Stimulated activated CD4-positive, alpha-beta T cell treated with anti-CD3 and anti-CD28 coated beads, TNF-alpha, amount 100 ng/mL, for 4 hours (primary cell): ENCODE measurements at regions not wholly inside any gene's neighbourhood (a gene's known extent, or its start where the extent isn't known, plus 50 kb on each side); places are given as distances from the start of the nearest gene placed in this dataset.
"Not testable (repeated sequence)": the region's sequence is repeated elsewhere in the genome, so short reads cannot be mapped to it uniquely, and the experiment has no call there.

Experiments
- DNase-seq, 3 experiments: peaks; one replicate each; pipeline ENCODE4 v3.0.0-alpha.2; 2020; ENCODE audit warnings: low read depth in 3 of 3

DNA sequence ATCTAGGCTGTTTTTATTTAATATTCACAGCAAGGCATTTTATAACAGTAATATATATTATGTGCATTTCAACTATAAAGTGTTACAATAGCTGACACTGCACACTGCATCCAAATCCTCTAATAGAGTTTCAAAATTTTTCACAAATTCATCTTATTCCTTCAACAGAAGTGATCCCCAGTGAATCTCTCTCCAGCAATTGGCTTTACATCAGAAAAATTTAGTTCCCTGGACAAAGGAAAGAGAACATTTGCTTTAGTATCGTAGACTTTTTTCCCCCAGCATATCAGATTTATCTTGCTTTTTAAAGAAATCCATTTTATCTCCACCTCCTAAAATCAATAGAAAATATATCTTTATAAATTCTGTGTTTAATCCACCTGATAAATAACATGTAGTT is 868.6 kb downstream of the TBL1XR1 start:
- no peak for DNase-seq

DNA sequence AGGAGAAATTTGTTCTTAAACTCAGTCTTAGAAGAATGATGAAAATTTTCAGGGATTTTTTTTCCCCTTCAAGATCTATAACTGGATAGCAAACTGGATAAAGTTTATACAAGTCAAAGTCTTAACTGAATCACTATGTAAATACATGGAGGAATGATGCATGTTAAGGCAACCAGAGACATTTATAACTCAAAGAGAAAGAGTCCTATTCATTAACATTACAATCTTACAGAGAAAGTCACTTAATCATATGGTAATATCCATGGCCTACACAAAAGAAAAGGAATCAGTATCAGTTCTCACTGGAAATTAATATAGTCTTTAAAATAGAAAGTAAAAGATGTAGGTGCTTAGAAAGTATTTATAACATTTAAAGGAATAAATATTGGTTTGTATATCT is 869.1 kb downstream of the TBL1XR1 start:
- no peak for DNase-seq

GRCh38 chr3:176326894-176327490 is 870.3 kb downstream of the TBL1XR1 start:
- DNase-seq = not testable (repeated sequence)

- DNase-seq = not testable (repeated sequence)
These were observed 875.8 kb downstream of the TBL1XR1 start for GRCh38 chr3:176321532-176321931.

- no peak for DNase-seq
These were observed 876.2 kb downstream of the TBL1XR1 start for GRCh38 chr3:176321099-176321498.

GRCh38 chr3:176313426-176313825 is 883.9 kb downstream of the TBL1XR1 start:
- DNase-seq = no peak

DNA sequence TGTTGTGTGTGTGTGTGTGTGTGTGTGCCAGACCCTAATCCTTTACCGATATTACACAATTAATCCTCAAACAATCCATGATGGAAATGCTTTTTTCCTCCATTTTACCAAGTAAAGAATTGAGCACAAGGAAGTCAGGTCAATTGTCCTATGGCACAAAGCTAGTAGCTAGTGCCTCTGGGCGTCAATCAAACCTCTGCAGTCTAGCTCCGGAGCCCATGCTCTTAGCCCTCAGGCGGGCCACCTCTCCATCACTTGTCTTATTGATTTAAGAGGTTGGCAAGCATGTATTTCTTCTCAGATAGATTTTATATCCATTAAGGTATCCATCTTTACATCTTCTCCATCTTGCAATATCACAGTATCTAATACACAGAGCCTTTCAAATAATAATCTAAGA is 886.6 kb downstream of the TBL1XR1 start:
- no peak for DNase-seq

DNA sequence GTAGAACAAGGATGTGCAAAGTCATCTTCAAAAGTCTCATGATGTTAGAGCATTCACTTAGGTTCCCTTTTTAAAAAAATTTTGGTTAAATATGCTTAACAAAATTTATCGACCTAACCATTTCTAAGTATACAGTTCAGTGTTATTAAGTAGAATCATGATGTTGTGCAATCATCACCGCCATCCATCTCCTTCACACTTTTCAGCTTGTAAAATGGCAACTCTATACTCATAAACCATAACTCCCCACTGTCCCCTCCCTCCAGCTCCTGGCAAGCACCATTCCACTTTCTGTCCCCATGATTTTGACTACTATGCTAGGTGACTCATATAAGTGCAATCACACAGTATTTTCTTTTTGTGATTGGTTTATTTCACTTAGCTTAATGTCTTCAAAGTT is 895.0 kb downstream of the TBL1XR1 start:
- no peak for DNase-seq

DNA sequence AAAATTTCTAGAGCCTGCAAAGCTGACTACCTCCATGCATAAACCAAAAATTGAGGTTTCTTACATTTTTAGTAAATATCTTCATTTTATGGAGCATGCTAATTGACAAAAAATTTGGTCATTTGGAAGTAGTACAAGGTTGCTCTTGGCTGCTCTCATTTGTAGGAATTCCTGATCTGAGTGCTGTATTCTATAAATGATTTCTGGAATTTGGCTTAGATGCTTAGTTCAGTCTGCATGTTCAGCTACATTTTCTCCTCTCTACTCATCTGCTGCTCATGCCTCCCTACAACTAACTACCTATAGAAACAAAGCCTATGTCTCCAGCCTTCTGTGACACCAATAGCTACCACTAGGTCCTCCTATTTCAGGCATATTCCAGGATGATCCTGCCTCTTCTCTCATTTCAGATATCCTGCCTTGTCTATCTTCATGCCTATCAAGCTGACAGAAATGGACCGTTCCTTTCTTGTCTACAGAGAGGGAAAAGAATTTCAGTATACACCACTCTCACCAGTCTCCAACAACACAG is 901.1 kb downstream of the TBL1XR1 start:
- no peak for DNase-seq

GRCh38 chr3:176293276-176293675 is 904.0 kb downstream of the TBL1XR1 start:
- no peak for DNase-seq

DNA sequence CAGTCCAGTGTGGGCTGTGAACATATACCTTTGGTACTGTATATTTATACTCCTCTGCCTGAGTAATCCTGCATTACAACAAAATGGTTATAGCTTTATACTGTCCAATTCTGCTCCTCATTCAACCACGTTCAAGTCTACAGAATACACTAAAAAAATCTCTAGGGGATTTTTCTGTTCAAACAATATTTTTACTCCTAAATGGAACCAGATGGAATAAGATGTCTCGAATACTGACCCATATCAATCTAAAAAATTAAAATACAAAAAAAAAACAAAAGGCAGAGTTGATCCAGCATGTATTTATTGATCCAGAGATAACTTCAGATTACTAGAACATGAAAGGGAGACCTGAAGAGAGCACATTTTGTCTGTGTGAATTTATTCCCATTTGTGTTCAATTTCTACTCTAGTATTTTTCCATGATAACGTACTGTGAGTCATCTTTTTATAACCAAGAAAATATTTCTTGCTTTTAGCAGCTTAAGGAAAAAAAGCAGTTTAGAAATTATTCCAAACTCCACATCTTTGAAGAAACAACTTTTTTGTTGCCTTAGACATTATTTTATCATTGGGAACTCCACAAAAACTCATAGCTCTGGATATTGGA is 910.7 kb downstream of the TBL1XR1 start:
- DNase-seq = no peak

- DNase-seq = no peak
These were observed 921.7 kb downstream of the TBL1XR1 start for GRCh38 chr3:176275538-176275937.

DNA sequence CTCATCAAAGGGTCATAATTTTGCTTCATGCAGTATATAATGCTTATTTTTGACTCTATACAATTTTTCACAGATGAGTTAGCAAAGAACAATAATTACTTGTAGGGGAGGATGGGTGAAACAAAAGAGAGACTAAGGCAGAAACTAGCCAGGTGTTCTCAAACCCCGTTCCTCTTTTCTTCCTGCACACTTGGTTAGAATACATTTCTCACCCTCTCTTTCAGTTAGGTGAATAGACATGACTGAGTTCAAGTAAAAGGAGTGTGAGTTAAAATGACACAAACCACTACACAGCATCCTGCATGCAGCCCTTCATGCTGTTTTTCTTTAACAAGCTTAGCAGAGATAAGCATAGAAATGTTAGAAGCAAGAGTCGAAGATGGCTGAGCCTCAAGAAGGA is 922.2 kb downstream of the TBL1XR1 start:
- no peak for DNase-seq

DNA sequence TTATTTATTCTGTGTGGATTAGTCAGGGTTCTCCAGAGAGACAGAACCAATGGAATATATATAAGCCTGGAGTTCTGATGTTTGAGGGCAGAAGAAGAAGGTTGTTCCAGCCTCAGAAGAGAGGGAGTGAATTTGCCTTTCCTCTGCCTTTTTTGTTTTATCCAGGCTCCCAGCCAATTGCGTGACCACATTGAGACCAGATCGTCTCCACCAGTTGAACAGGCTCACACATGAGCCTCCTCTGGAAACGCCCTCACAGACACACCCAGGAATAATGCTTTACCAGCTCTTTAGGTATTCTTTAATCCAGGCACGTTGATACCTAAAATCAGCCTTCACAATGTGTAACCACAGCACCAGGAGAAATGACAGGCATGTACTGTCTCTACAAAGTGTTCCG is 923.1 kb downstream of the TBL1XR1 start:
- DNase-seq = no peak

- DNase-seq = no peak
These were observed 935.2 kb downstream of the TBL1XR1 start for GRCh38 chr3:176262071-176262470.

DNA sequence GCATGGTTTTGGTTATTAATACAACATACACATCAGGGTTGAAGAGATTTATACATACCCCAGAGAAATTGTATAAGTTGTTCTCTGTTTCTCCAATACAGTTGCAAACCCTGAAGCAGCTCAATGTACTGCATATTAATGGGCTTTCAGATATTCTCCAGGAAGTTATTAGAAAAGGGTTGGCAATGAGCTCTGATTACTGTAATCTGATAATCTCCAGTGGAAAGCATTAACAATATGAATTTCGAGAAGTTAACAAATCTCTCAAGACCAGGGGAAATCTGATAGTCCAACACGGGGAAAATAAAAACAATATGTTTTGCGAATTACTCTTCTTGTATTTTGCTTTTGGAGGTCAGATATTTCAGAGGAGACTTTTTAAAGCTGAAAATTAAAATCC is 950.1 kb downstream of the TBL1XR1 start:
- no peak for DNase-seq

DNA sequence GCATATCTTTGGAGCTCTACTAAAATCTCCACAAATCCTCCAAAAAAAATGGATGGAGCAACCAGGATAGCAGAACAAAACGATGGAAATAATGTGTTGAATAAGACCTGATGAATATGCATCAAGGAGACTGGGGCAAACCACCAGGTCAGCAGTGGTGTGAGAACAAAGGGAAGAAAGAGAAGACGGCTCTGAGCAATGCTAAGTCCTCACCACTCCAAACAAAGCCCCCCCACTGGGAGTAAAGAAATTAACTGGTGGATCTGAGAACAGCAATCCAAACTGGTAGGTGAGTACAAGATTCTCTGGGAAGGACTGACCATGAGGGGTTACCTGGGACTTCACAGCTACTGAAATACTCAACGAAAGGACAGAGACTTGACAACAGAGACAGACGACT is 977.3 kb downstream of the TBL1XR1 start:
- no peak for DNase-seq

DNA sequence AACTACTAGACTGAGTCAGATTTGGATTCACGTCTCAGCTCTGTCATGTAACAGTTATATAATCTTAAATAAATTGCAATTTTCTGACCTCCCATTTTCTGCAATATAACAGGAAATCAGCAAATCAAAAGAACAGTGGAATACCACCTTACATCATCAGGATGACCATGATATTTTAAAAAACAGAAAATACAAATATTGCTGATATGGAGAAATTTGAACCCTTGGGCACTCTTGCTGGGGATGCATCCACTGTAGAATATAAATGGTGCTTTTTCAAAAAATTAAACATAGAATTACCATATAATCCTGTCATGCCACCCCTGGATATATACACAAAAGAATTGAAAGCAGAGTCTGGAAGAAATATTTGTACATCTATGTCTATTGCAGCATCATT is 982.5 kb downstream of the TBL1XR1 start:
- DNase-seq = no peak

DNA sequence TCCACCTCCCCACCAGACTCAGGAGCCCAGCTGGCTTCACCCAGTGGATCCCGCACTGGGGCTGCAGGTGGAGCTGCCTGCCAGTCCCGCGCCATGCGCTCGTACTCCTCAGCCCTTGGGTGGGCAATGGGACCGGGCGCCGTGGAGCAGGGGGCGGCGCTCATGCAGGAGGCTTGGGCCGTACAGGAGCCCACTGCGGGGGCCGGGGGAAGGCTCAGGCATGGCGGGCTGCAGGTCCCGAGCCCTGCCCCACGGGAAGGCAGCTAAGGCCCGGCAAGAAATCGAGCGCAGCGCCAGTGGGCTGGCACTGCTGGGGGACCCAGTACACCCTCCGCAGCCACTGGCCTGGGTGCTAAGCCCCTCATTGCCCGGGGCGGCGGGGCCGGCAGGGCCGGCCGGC is 984.0 kb downstream of the TBL1XR1 start:
- not testable (repeated sequence) for DNase-seq

DNA sequence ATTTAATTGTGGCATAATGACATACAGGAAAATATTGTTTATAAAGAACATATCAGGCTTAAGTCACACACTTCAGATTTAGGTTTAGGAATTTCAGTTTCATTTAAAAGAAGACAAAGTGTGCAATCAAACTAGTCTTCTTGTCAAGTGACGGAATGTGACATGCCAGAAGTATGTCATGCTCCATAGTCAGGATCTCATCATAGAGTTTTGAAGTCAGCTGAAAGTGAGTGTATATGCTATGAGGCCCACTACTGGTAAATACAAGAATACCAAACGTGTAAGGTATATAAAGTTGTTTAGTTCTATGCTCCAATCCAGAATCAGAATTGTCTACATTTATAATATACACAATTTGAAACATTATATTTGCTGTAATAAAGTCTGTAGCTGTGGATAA is 988.4 kb downstream of the TBL1XR1 start:
- DNase-seq = no peak

DNA sequence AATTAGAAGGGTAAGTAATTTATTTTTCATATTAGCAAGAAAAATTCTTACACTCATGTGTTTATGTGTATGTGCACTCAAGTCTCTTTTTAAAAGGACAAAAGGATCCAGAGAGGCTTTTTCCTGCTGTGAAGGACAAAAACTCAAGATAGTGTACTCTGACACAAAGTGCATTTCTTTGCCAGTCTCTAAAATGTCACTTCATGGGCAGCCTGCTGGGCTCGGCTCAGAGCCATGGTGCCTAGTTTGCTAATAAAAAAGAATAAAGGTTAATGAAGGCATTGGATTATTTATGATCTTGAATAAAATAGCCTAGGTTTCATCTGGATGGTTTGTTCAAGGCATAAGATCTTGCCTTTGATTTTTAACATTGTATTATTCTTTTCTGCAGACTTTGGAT is 989.0 kb downstream of the TBL1XR1 start:
- no peak for DNase-seq

DNA sequence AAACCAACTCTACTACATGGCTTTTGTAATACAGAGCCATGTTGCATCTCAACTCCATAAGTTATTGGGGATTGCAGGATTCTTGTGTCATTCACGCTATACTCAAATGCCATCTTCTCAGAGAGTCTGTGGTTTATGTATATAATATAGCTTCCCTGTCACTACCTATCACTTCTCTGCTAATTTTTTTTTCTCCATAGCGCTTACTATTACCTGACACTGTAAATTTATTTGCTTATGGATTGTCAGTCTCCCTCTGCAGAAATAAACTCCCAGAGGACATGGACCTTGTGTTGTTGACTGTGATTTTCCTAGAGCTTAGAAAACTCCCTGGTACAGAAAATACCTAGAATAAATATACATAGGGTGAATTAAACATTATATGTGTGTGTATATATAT is 990.5 kb downstream of the TBL1XR1 start:
- no peak for DNase-seq

DNA sequence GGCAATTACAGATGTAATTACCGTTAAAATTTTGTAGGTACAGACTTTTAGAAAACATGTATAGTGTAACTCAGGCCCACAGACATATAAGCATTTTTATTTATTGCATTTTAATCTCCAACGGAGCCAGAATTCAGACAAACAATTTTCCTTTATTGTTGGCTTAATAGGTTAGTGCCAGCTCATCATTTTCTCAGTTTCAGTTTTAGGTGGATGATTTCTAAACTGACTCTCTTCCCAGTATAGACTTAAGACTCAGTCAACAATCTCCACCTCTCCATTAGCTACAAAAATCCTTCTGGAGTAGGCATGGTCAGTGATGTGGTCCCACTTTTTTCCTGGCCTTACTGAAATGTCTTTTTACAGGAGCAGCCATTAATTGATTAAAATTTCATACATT is 994.6 kb downstream of the TBL1XR1 start:
- no peak for DNase-seq
